Subcutaneous abdominal adipose tissue (tissue), 5 donors: ENCODE measurements at regions not wholly inside any gene's neighbourhood (a gene's known extent, or its start where the extent isn't known, plus 50 kb on each side); places are given as distances from the start of the nearest gene placed in this dataset.

Source experiments
- H3K27ac ChIP-seq: one replicate; pipeline ENCODE4 v1.7.0; 2013; ENCODE audit warnings: low read depth, mild to moderate bottlenecking, inconsistent platforms, low read length, moderate library complexity
- H3K27me3 ChIP-seq, 5 donors: one replicate each; pipeline ENCODE4 v1.7.0; 2013; ENCODE audit warnings: low read length in 5 of 5, inconsistent platforms in 1 of 5; ENCODE audit not compliant: control insufficient read depth in 5 of 5, insufficient read depth in 4 of 5
- H3K36me3 ChIP-seq, 5 donors: one replicate each; pipeline ENCODE4 v1.7.0; 2013; ENCODE audit warnings: low read length in 5 of 5; ENCODE audit not compliant: control insufficient read depth in 5 of 5, insufficient read depth in 5 of 5
- H3K4me1 ChIP-seq, 5 donors: one replicate each; pipeline ENCODE4 v1.7.0; 2013; ENCODE audit warnings: low read length in 5 of 5, mild to moderate bottlenecking in 3 of 5, moderate library complexity in 1 of 5; ENCODE audit not compliant: control insufficient read depth in 5 of 5, insufficient read depth in 5 of 5
- H3K4me3 ChIP-seq, 5 donors: one replicate each; pipeline ENCODE4 v1.7.0; 2013; ENCODE audit warnings: low read length in 5 of 5, low read depth in 1 of 5
- H3K9ac ChIP-seq, 5 donors: one replicate each; pipeline ENCODE4 v1.7.0; 2013; ENCODE audit warnings: low read length in 5 of 5, mild to moderate bottlenecking in 4 of 5, moderate library complexity in 3 of 5
- H3K9me3 ChIP-seq, 5 donors: one replicate each; pipeline ENCODE4 v1.7.0; 2013; ENCODE audit warnings: low read length in 5 of 5; ENCODE audit not compliant: control insufficient read depth in 5 of 5
- donor health status: healthy.
- donor health status: healthy.
- donor health status: healthy.
- donor health status: healthy.
- donor health status: healthy.

DNA sequence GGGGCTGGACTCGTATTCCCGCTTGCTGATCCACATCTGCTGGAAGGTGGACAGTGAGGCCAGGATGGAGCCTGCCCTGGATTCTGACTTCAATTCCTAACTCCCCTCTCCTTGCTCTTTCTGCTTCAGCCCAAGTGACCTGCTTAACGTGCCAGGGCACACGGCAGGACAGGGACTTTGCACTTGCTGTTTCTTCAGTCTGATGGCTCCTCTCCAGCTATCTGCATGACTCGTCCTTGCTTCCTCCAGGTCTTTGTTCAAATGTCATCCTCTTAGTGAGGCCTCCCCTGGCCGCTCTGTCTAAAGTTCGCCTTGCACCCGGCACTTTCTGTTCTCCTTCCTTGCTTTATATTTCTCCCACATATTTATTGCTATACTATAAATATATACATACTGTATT, 357.6 kb downstream of the MTX2 start:
- no peak overlapping the region for H3K4me3 ChIP-seq
- no peak overlapping the region for H3K27ac ChIP-seq
- H3K9me3 ChIP-seq = no peaks in the 10 kb centered on the region
- H3K27me3 ChIP-seq = no peaks in the 10 kb centered on the region
- H3K4me1 ChIP-seq = no peaks in the 10 kb centered on the region
- H3K36me3 ChIP-seq = no peaks in the 10 kb centered on the region
- H3K9ac ChIP-seq = no peak overlapping the region

GRCh38 chr2:176628438-176628837, 359.2 kb downstream of the MTX2 start:
- H3K36me3 ChIP-seq = no peaks in the 10 kb centered on the region
- H3K27me3 ChIP-seq = no peaks in the 10 kb centered on the region

GRCh38 chr2:176633754-176634153, 364.5 kb downstream of the MTX2 start:
- Histone ChIP-seq H3K27me3 (peaks cover 0 to 10% (median 5%) of the 10 kb centered on the region in 5 donors), H3K9me3 (no peaks in the 10 kb centered on the region), H3K27ac (no peak overlapping the region), H3K4me3 (no peak overlapping the region), H3K36me3 (no peaks in the 10 kb centered on the region), H3K9ac (no peak overlapping the region), H3K4me1 (peaks cover 0 to 11% (median 9%) of the 10 kb centered on the region in 5 donors)

More at GRCh38 chr2:176628438-176628837, 359.2 kb downstream of the MTX2 start:
- Histone ChIP-seq H3K9ac (no peak overlapping the region), H3K27ac (no peak overlapping the region), H3K4me1 (no peaks in the 10 kb centered on the region), H3K9me3 (no peaks in the 10 kb centered on the region), H3K4me3 (no peak overlapping the region)

GRCh38 chr2:176636401-176636800, 367.2 kb downstream of the MTX2 start:
- no peaks in the 10 kb centered on the region for H3K36me3 ChIP-seq
- peaks cover 0 to 10% (median 9%) of the 10 kb centered on the region in 5 donors for H3K27me3 ChIP-seq
- H3K9me3 ChIP-seq = no peaks in the 10 kb centered on the region
- H3K4me1 ChIP-seq = peaks cover 0 to 11% (median 9%) of the 10 kb centered on the region in 5 donors
- no peak overlapping the region for H3K27ac ChIP-seq
- no peak overlapping the region for H3K9ac ChIP-seq
- H3K4me3 ChIP-seq = no peak overlapping the region

DNA sequence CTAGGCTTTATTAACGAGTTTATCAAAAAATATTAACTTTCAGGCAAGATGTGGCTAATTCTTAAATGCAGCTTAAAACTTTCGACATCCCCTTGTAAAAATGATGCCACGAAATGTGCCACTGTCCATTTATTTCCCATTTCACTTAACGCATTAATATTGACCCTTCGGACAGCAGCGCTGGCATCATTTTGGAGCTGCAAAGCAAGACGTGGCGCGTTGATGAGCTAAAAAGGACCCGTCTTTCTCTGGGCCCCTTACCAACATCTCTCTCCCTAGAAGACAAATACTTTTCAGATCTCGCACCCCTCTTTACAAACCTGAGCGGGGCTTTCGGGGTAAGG, 367.9 kb downstream of the MTX2 start:
- Histone ChIP-seq H3K9ac (peak overlapping the region in 2 of 5 donors; percentile 56 to 66), H3K9me3 (no peaks in the 10 kb centered on the region), H3K27me3 (peaks cover 0 to 10% (median 9%) of the 10 kb centered on the region in 5 donors), H3K4me3 (peak overlapping the region; percentile 63 to 78 (median 74)), H3K36me3 (no peaks in the 10 kb centered on the region), H3K4me1 (peaks cover 0 to 11% (median 9%) of the 10 kb centered on the region in 5 donors), H3K27ac (peak overlapping the region; percentile 60)

DNA sequence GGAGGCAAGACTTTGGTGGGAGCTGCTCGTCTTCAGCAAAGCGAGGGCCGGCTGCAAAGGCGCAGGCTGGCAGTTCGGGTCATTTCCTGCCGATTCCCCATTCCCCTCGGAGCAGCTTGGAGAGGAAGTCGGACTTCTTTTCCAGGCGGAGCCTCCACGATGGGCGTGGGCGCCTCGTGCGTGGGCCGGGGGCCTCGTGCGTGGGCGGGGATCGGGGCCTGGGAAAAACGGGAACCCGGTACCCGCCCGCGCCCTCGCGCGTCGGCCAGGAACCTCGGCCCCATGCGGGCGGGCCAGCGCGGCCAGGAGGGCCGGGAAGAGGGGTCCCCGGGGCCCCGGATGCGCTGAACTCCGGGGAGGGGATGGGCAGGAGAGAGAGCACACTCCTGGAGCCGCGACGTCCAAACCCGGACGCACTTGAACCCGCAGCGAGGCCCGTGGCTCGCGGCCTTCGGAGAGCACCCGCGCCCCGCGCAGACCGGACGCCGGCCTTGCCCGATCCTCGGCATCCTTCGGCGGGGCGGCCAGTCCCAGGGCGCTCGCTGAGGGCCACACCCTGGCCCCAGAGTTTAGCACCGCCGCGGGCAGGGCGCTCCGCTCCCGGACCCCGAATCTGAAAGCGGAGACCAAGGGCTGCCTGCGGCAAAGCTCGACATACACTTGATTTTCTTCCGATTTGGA, 368.4 kb downstream of the MTX2 start:
- H3K27me3 ChIP-seq = peaks cover 0 to 10% (median 9%) of the 10 kb centered on the region in 5 donors
- no peaks in the 10 kb centered on the region for H3K9me3 ChIP-seq
- H3K9ac ChIP-seq = peak overlapping the region in 4 of 5 donors; percentile 45 to 66 (median 56)
- peak overlapping the region; percentile 63 to 78 (median 74) for H3K4me3 ChIP-seq
- no peaks in the 10 kb centered on the region for H3K36me3 ChIP-seq
- peaks cover 0 to 11% (median 9%) of the 10 kb centered on the region in 5 donors for H3K4me1 ChIP-seq
- peak overlapping the region; percentile 60 for H3K27ac ChIP-seq

DNA sequence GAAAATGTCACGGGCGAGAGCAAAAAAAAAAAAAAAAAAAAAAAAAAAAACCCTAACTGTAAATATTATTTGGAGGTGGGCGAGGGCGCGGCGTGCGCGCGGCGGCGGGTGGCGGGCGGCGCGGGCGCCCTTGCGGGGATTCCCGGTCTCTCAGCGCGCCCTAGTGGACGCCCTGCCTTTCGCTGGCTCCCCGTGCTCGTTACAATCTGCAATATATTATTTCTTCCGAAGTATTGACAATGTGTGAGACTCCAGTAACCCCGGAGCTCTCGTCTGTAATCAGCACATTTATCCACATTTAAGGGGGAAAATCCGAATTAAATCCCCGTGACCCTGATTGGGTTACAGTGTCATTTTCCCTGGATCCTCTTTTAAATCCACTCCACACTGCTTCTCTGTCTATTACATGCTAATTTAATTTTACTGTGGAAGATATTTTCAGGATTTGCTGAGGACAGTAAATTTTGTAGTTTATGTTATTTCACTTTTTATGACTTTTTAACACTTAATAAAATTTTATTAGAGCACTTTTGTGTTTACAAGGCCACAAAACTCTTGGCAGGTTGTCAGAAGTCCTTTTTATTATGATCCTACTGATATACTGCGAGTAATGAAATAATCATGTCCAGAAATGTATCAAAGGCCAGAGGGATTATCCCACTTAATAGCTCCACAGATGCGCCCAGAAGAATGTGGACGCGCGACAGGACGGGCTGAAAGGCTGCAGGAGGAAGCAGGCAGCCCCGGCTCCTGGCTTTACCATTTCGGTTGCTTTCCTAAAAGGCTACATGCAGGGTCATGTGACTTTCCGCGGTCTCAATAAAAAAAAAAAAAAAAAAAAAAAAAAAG, 369.1 kb downstream of the MTX2 start:
- Histone ChIP-seq H3K36me3 (no peaks in the 10 kb centered on the region), H3K9ac (peak overlapping the region in 1 of 5 donors; percentile 65), H3K4me3 (peak overlapping the region in 4 of 5 donors; percentile 63 to 74 (median 70)), H3K4me1 (peaks cover 0 to 11% (median 9%) of the 10 kb centered on the region in 5 donors), H3K9me3 (no peaks in the 10 kb centered on the region), H3K27ac (peak overlapping the region; percentile 60), H3K27me3 (peaks cover 0 to 10% (median 9%) of the 10 kb centered on the region in 5 donors)

DNA sequence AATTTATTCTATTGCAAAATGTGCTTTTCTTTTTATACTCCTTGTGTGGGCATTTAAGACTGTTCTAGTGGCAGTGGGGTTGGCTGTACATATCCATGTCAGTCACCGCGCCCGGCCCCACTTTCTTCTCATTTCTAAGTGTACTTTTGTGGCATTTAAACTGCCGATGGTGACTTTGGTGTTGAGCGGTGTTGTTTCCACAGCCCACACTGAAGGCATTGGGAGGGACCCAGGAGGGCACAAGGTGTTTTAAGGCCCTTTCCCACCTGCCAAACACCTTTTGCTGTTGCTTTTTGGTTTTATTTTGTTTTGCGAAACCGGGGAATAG, 369.7 kb downstream of the MTX2 start:
- H3K4me1 ChIP-seq = peaks cover 0 to 14% (median 9%) of the 10 kb centered on the region in 5 donors
- H3K9me3 ChIP-seq = no peaks in the 10 kb centered on the region
- peaks cover 0 to 10% (median 9%) of the 10 kb centered on the region in 5 donors for H3K27me3 ChIP-seq

DNA sequence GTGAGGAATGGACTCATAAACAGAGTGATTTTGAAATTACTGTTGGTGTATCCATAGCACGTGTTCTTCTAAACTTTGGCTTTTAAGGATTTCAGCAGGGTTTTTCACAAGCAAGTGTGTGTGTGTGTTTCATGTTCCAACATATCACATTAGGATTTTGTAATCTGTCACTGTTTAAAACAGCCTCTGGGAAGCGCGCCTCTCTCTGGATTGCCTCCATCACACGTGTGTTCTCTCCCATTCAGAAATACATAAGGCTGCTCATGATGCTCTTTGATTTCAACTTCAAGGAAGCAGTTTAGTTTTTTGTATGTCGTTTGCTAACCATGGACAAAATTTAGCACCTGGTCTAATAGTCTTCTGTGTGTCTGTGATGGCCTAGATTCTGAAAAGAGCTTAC, 370.4 kb downstream of the MTX2 start:
- Histone ChIP-seq H3K9ac (no peak overlapping the region), H3K9me3 (no peaks in the 10 kb centered on the region), H3K4me1 (peaks cover 0 to 14% (median 9%) of the 10 kb centered on the region in 5 donors), H3K4me3 (no peak overlapping the region), H3K27me3 (peaks cover 0 to 14% (median 7%) of the 10 kb centered on the region in 5 donors), H3K27ac (no peak overlapping the region), H3K36me3 (no peaks in the 10 kb centered on the region)

More for the DNA sequence above, 369.7 kb downstream of the MTX2 start:
- no peaks in the 10 kb centered on the region for H3K36me3 ChIP-seq
- H3K4me3 ChIP-seq = no peak overlapping the region
- H3K27ac ChIP-seq = no peak overlapping the region
- no peak overlapping the region for H3K9ac ChIP-seq

DNA sequence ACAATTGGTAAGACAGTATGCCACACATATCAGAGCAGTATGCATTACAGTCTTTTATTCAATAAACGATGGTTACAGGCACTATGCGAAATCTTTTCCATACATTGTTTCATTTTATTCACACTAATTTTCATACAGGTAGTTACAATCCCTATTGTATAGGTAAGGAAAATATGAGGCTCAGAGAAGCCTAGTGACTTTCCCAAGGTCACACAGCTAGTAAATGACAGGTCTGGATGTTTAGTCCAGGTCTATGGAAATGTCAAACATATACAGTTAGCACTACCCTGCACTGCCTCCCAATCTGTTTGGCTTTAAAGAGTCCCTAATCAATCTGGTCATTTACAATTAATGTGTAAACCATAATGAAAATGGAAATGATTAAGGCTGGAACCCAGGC, 372.2 kb downstream of the MTX2 start:
- Histone ChIP-seq H3K27me3 (peaks cover 0 to 16% (median 7%) of the 10 kb centered on the region in 5 donors), H3K27ac (no peak overlapping the region), H3K4me1 (peaks cover 0 to 14% (median 9%) of the 10 kb centered on the region in 5 donors), H3K36me3 (no peaks in the 10 kb centered on the region), H3K4me3 (no peak overlapping the region), H3K9me3 (no peaks in the 10 kb centered on the region), H3K9ac (no peak overlapping the region)
